Fibroblast of lung (primary cell): ENCODE measurements at regions not wholly inside any gene's neighbourhood (a gene's known extent, or its start where the extent isn't known, plus 50 kb on each side); places are given as distances from the start of the nearest gene placed in this dataset.

ENCODE experiments used
- CTCF ChIP-seq, 2 donors: IDR thresholded peaks in 1 of 2; conservative IDR thresholded peaks in 1 of 2; 1 replicate in 1 of 2; 2 replicates in 1 of 2; pipeline ENCODE4 v1.5.1; 2011 to 2012; ENCODE audit warnings: low read length in 2 of 2, control low read depth in 1 of 2, inconsistent platforms in 1 of 2, low read depth in 1 of 2, mild to moderate bottlenecking in 1 of 2
- EZH2 ChIP-seq: IDR thresholded peaks from 2 replicates; pipeline ENCODE4 v1.5.1; 2012; ENCODE audit warnings: low read length, control low read depth, mild to moderate bottlenecking; ENCODE audit errors: missing control alignments

- no peak for TF ChIP-seq CTCF (conservative IDR thresholded peaks at IDR 0.05 in 1 of 2, IDR thresholded peaks at IDR 0.05 in 1 of 2; ENCODE audit: low read depth in 1 of 2, low read length in 2 of 2)
- TF ChIP-seq EZH2: no peak
Measured at GRCh38 chr22:47629273-47629711, 866.8 kb downstream of the TBC1D22A start.
